HepG2 (cell line): ENCODE measurements at regions not wholly inside any gene's neighbourhood (a gene's known extent, or its start where the extent isn't known, plus 50 kb on each side); places are given as distances from the start of the nearest gene placed in this dataset.

Experiments
- ATAC-seq: fragments of 200-7000 bp; cut with Tn5 transposase; 3 replicates; pipeline ENCODE4 v1.9.1; 2020; ENCODE audit warnings: mild to moderate bottlenecking, moderate library complexity
- BruUV-seq: library from RNA; stranded (reverse); fragments of 400-500 nt; replicated peaks from 2 replicates; lab custom pipeline; 2021; lab: Mats Ljungman, UMichigan
- CTCF ChIA-PET: fragments of 300-600 bp; formaldehyde crosslinking; extraction: SDS; loops from one replicate; lab custom pipeline; 2021; ENCODE audit warnings: low total read pairs, inconsistent platforms, low intra/inter-chr PET ratio; lab: Yijun Ruan, JAX
- POLR2A ChIA-PET: fragments of 350-600 bp; sonication (Branson Sonifier 250); formaldehyde crosslinking; loops from one replicate; lab custom pipeline; 2020; ENCODE audit warnings: antibody characterized with exemption, inconsistent platforms; lab: Yijun Ruan, JAX
- DNase-seq: peaks from one replicate; pipeline ENCODE4 v3.0.0-alpha.2; 2015; ENCODE audit warnings: low spot score
- FAIRE-seq: peaks from 3 replicates; lab custom pipeline; 2011; peaks lifted over from hg19 to GRCh38; lab: Jason Lieb, UNC
- H2AFZ ChIP-seq: one replicate; pipeline ENCODE4 v1.6.1; 2011; ENCODE audit warnings: low read length, inconsistent platforms
- H3K27ac ChIP-seq: fragments of 300-600 bp; 3 replicates; pipeline ENCODE4 v1.8.0; 2011; ENCODE audit warnings: mixed run types, mild to moderate bottlenecking, mixed read lengths, low read length, inconsistent platforms; ENCODE audit not compliant: insufficient read depth; ENCODE audit errors: extremely low read length
- H3K27me3 ChIP-seq, 2 experiments: fragments of 200-600 bp in 1 of 2; 2 replicates in 1 of 2; 3 replicates in 1 of 2; pipeline versions ENCODE4 v1.6.0 to v1.8.0; 2011; ENCODE audit warnings: low read length in 2 of 2, mild to moderate bottlenecking in 2 of 2, moderate library complexity in 2 of 2, inconsistent platforms in 1 of 2; ENCODE audit not compliant: insufficient read depth in 2 of 2, control insufficient read depth in 1 of 2
- H3K36me3 ChIP-seq, 2 experiments: fragments of 200-600 bp in 1 of 2; replicated peaks in 1 of 2; 2 replicates in 1 of 2; 3 replicates in 1 of 2; pipeline versions ENCODE4 v1.5.1 to v1.8.0; 2011; ENCODE audit warnings: low read length in 2 of 2, inconsistent platforms in 1 of 2; ENCODE audit not compliant: insufficient read depth in 2 of 2, control insufficient read depth in 1 of 2
- H3K4me1 ChIP-seq: 2 replicates; pipeline ENCODE4 v1.5.1; 2012; ENCODE audit warnings: low read length, inconsistent platforms; ENCODE audit not compliant: insufficient read depth
- H3K4me2 ChIP-seq: 2 replicates; pipeline ENCODE4 v1.6.0; 2011; ENCODE audit warnings: low read depth, low read length, inconsistent platforms
- H3K4me3 ChIP-seq, 3 experiments: fragments of 200-600 bp in 1 of 3; sonication (generic), shearing (Covaris generic) in 1 of 3; replicated peaks in 1 of 3; 2 replicates each; pipeline ENCODE4 v1.5.1; 2011 to 2016; ENCODE audit warnings: low read length in 3 of 3, inconsistent platforms in 2 of 3, low read depth in 2 of 3, mild to moderate bottlenecking in 2 of 3, control low read depth in 1 of 3, mixed read lengths in 1 of 3; ENCODE audit not compliant: insufficient read depth in 1 of 3
- H3K79me2 ChIP-seq: one replicate; pipeline ENCODE4 v1.6.1; 2011; ENCODE audit warnings: low read length, inconsistent platforms; ENCODE audit not compliant: insufficient read depth
- H3K9ac ChIP-seq: 2 replicates; pipeline ENCODE4 v1.6.0; 2011; ENCODE audit warnings: mild to moderate bottlenecking, low read depth, low read length, inconsistent platforms; ENCODE audit not compliant: insufficient read depth
- H3K9me3 ChIP-seq: 2 replicates; pipeline ENCODE4 v1.5.1; 2012; ENCODE audit warnings: mild to moderate bottlenecking, low read length
- H4K20me1 ChIP-seq: 2 replicates; pipeline ENCODE4 v1.6.0; 2011; ENCODE audit warnings: inconsistent platforms, mild to moderate bottlenecking, low read length, moderate library complexity; ENCODE audit not compliant: insufficient read depth
- CBX5 ChIP-seq: sonication (generic); formaldehyde crosslinking; IDR thresholded peaks from 2 replicates; pipeline ENCODE4 v1.4.0; 2020; ENCODE audit warnings: missing genetic modification reagents, borderline replicate concordance
- DPF2 ChIP-seq: sonication (generic); formaldehyde crosslinking; IDR thresholded peaks from 2 replicates; pipeline ENCODE4 v1.4.0; 2020; ENCODE audit warnings: mild to moderate bottlenecking, low read depth, missing genetic modification reagents, borderline replicate concordance
- EED ChIP-seq: sonication (generic); formaldehyde crosslinking; IDR thresholded peaks from 2 replicates; pipeline ENCODE4 v1.5.0; 2020; ENCODE audit warnings: mild to moderate bottlenecking, missing genetic modification reagents
- FOXA1 ChIP-seq, 2 experiments: fragments of 450-650 bp in 1 of 2; sonication (generic) in 1 of 2; formaldehyde crosslinking in 1 of 2; IDR thresholded peaks; 2 replicates each; pipeline versions ENCODE4 v1.4.0 to v1.6.1; 2016 to 2020; ENCODE audit warnings: missing genetic modification reagents in 1 of 2
- HDAC2 ChIP-seq: sonication (generic); formaldehyde crosslinking; IDR thresholded peaks from 2 replicates; pipeline ENCODE4 v1.4.0; 2020; ENCODE audit warnings: missing genetic modification reagents
- HMG20A ChIP-seq: IDR thresholded peaks from 2 replicates; pipeline ENCODE4 v1.6.1; 2016; ENCODE audit warnings: borderline replicate concordance
- PPARG ChIP-seq: conservative IDR thresholded peaks from 2 replicates; pipeline ENCODE4 v1.6.1; 2016; ENCODE audit warnings: missing biosample characterization, missing genetic modification reagents
- SOX6 ChIP-seq, 2 experiments: fragments of 450-650 bp in 1 of 2; sonication (generic) in 1 of 2; formaldehyde crosslinking in 1 of 2; IDR thresholded peaks; 2 replicates each; pipeline versions ENCODE4 v1.4.0 to v1.6.1; 2017 to 2020; ENCODE audit warnings: antibody characterized with exemption in 1 of 2, mild to moderate bottlenecking in 1 of 2, missing genetic modification reagents in 1 of 2
- TOPORS ChIP-seq: sonication (generic); formaldehyde crosslinking; IDR thresholded peaks from 2 replicates; pipeline ENCODE4 v1.8.0; 2023; ENCODE audit warnings: mild to moderate bottlenecking, missing genetic modification reagents
- ZBTB42 ChIP-seq: sonication (generic); formaldehyde crosslinking; IDR thresholded peaks from 2 replicates; pipeline ENCODE4 v1.5.0; 2020; ENCODE audit warnings: mild to moderate bottlenecking, missing genetic modification reagents
- ZMAT3 ChIP-seq: sonication (generic); formaldehyde crosslinking; conservative IDR thresholded peaks from 2 replicates; pipeline ENCODE4 v1.7.0; 2021; ENCODE audit warnings: missing genetic modification reagents
- ZNF446 ChIP-seq: sonication (generic); formaldehyde crosslinking; IDR thresholded peaks from 2 replicates; pipeline ENCODE4 v1.5.0; 2020; ENCODE audit warnings: mild to moderate bottlenecking, missing genetic modification reagents
- WGBS: methylation state at CpG from one replicate; pipeline ENCODE4 v1.1.6; 2017; ENCODE audit warnings: low lambda C conversion rate; 5-methylcytosine and 5-hydroxymethylcytosine counted together
- in situ Hi-C: cut with HindIII; loops from 2 replicates; pipeline ENCODE4 v1.10.0; 2017; ENCODE audit warnings: low pct_unique_long_range_greater_than_20kb; ENCODE audit not compliant: extremely low pct_ligation_motif_present
- intact Hi-C: fragments of 100-400 bp; cut with micrococcal nuclease; formaldehyde crosslinking; loops from one replicate; pipeline ENCODE4 v1.10.0; 2022; ENCODE audit not compliant: unreplicated experiment
- TF ChIP-seq, protein P1 (sequence below): sonication (generic); formaldehyde crosslinking; IDR thresholded peaks from 2 replicates; pipeline ENCODE4 v1.4.0; 2020; ENCODE audit warnings: missing genetic modification reagents

DNA sequence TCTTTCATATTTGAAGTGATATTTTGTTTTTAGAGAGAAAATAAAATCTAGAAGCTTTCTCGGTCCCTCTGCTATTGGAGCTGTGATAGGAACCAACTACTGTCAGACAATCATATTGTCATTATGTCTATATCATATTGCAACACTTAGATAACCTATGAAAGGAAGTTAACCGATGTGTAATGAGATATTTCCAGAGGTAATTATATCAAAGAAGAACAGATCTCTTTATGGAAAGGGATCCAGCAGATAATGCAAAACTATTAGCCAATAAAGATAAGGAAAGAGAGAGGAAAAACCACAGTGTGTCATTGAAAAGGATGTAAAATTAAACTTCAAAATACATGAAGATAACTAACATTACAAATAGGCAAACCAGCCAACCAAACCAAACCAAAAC, 529.1 kb upstream of the CCDC54 start:
- no peak overlapping the region for H2AFZ ChIP-seq
- FAIRE-seq (no peak), DNase-seq (no peak), ATAC-seq (no peak)
- H4K20me1 ChIP-seq: no peaks in the 10 kb centered on the region
- no peaks in the 10 kb centered on the region for H3K36me3 ChIP-seq
- no peak overlapping the region for H3K4me2 ChIP-seq
- ChIA-PET CTCF (no interaction called here), POLR2A (no interaction called here)
- BruUV-seq: no TSS peak
- 16% methylated on average over 2 of the region's 2 CpGs for WGBS
- in situ Hi-C loops (no loop called here), intact Hi-C loops (no loop called here)
- H3K4me3 ChIP-seq: no peak overlapping the region
- no peaks in the 10 kb centered on the region for H3K27me3 ChIP-seq
- H3K9ac ChIP-seq: no peak overlapping the region
- no peaks in the 10 kb centered on the region for H3K9me3 ChIP-seq
- H3K79me2 ChIP-seq: no peaks in the 10 kb centered on the region
- TF ChIP-seq HDAC2 (CRISPR knock-in tag) (no peak), CBX5 (CRISPR knock-in tag) (no peak), ZNF446 (CRISPR knock-in tag) (no peak), SOX6 (IDR thresholded peaks at IDR 0.05) (no peak), SOX6 (CRISPR knock-in tag; IDR thresholded peaks at IDR 0.05) (no peak), DPF2 (CRISPR knock-in tag) (no peak), PPARG (no peak), TOPORS (CRISPR knock-in tag) (no peak), HMG20A (no peak), ZBTB42 (CRISPR knock-in tag) (no peak), EED (CRISPR knock-in tag) (no peak), FOXA1 (IDR thresholded peaks at IDR 0.05) (no peak), FOXA1 (CRISPR knock-in tag; IDR thresholded peaks at IDR 0.05) (no peak), ZMAT3 (CRISPR knock-in tag) (no peak)
- TF ChIP-seq, protein P1, sequence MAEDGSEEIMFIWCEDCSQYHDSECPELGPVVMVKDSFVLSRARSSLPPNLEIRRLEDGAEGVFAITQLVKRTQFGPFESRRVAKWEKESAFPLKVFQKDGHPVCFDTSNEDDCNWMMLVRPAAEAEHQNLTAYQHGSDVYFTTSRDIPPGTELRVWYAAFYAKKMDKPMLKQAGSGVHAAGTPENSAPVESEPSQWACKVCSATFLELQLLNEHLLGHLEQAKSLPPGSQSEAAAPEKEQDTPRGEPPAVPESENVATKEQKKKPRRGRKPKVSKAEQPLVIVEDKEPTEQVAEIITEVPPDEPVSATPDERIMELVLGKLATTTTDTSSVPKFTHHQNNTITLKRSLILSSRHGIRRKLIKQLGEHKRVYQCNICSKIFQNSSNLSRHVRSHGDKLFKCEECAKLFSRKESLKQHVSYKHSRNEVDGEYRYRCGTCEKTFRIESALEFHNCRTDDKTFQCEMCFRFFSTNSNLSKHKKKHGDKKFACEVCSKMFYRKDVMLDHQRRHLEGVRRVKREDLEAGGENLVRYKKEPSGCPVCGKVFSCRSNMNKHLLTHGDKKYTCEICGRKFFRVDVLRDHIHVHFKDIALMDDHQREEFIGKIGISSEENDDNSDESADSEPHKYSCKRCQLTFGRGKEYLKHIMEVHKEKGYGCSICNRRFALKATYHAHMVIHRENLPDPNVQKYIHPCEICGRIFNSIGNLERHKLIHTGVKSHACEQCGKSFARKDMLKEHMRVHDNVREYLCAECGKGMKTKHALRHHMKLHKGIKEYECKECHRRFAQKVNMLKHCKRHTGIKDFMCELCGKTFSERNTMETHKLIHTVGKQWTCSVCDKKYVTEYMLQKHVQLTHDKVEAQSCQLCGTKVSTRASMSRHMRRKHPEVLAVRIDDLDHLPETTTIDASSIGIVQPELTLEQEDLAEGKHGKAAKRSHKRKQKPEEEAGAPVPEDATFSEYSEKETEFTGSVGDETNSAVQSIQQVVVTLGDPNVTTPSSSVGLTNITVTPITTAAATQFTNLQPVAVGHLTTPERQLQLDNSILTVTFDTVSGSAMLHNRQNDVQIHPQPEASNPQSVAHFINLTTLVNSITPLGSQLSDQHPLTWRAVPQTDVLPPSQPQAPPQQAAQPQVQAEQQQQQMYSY (CRISPR knock-in tag): no peak
- H3K27ac ChIP-seq: no peak overlapping the region
- H3K4me1 ChIP-seq: no peaks in the 10 kb centered on the region
